ENCODE measurements at regions not wholly inside any gene's neighbourhood (a gene's known extent, or its start where the extent isn't known, plus 50 kb on each side); places are given as distances from the start of the nearest gene placed in this dataset.
A peak's percentile ranks its signal among the peaks of the same experiment; 100 is the strongest.

GRCh38 chr10:78164702-78165101, 131.0 kb downstream of the RPS24 start:
- peak; percentile 57 for DNase-seq

- DNase-seq = no peak
Observed at GRCh38 chr10:78165172-78165571, 131.5 kb downstream of the RPS24 start.

- peak; percentile 66 for DNase-seq
Observed at GRCh38 chr10:78165617-78166016, 132.0 kb downstream of the RPS24 start.

- DNase-seq = no peak
Observed at GRCh38 chr10:78166261-78166660, 132.6 kb downstream of the RPS24 start.

- no peak for DNase-seq
Observed at GRCh38 chr10:78169214-78169613, 135.6 kb downstream of the RPS24 start.

- DNase-seq = no peak
Observed at GRCh38 chr10:78170026-78170475, 136.4 kb downstream of the RPS24 start.

GRCh38 chr10:78171633-78172400, 138.2 kb downstream of the RPS24 start:
- no peak for DNase-seq

- no peak for DNase-seq
Observed at GRCh38 chr10:78173360-78174015, 139.8 kb downstream of the RPS24 start.

- no peak for DNase-seq
Observed at GRCh38 chr10:78175444-78176015, 141.9 kb downstream of the RPS24 start.

- DNase-seq = no peak
Observed at GRCh38 chr10:78176320-78177317, 143.0 kb downstream of the RPS24 start.

GRCh38 chr10:78177491-78178185, 144.0 kb downstream of the RPS24 start:
- DNase-seq = peak; percentile 37

- DNase-seq = no peak
Observed at GRCh38 chr10:78178397-78178796, 144.7 kb downstream of the RPS24 start.

- no peak for DNase-seq
Observed at GRCh38 chr10:78178940-78179339, 145.3 kb downstream of the RPS24 start.

GRCh38 chr10:78179886-78180705, 146.4 kb downstream of the RPS24 start:
- peak; percentile 78 for DNase-seq

- DNase-seq = no peak
Observed at GRCh38 chr10:78181381-78182055, 147.9 kb downstream of the RPS24 start.

- DNase-seq = no peak
Observed at GRCh38 chr10:78182841-78183240, 149.2 kb downstream of the RPS24 start.

GRCh38 chr10:78184851-78185692, 151.4 kb downstream of the RPS24 start:
- DNase-seq = no peak

- no peak for DNase-seq
Observed at GRCh38 chr10:78185693-78186055, 152.0 kb downstream of the RPS24 start.

- no peak for DNase-seq
Observed at GRCh38 chr10:78186572-78186971, 152.9 kb downstream of the RPS24 start.

GRCh38 chr10:78187371-78187770, 153.7 kb downstream of the RPS24 start:
- no peak for DNase-seq

Measured in eye (tissue), 1 donor.